Gastrocnemius medialis (tissue), 4 donors: ENCODE measurements at regions not wholly inside any gene's neighbourhood (a gene's known extent, or its start where the extent isn't known, plus 50 kb on each side); places are given as distances from the start of the nearest gene placed in this dataset.

Experiments used
- CTCF ChIP-seq, 5 experiments: fragments of 450-650 bp in 3 of 5; fragments of 200-600 bp in 2 of 5; sonication (generic) in 2 of 5; IDR thresholded peaks in 4 of 5; conservative IDR thresholded peaks in 1 of 5; 1 replicate in 4 of 5; 2 replicates in 1 of 5; pipeline ENCODE4 v1.5.1; 2016 to 2019; ENCODE audit warnings: antibody characterized with exemption in 5 of 5, mild to moderate bottlenecking in 3 of 5, moderate library complexity in 3 of 5
- POLR2A ChIP-seq, 2 donors: fragments of 450-650 bp; IDR thresholded peaks; one replicate each; pipeline ENCODE4 v1.6.1; 2017; ENCODE audit warnings: antibody characterized with exemption in 2 of 2, mild to moderate bottlenecking in 2 of 2, moderate library complexity in 2 of 2

- no peak for TF ChIP-seq CTCF (IDR thresholded peaks at IDR 0.05 in 4 of 5, conservative IDR thresholded peaks at IDR 0.05 in 1 of 5)
- TF ChIP-seq POLR2A (IDR thresholded peaks at IDR 0.05) = no peak
Measured at GRCh38 chr10:22856444-22857074, 71.3 kb upstream of the ARMC3 start.
